HL-60 (cell line): ENCODE measurements at regions not wholly inside any gene's neighbourhood (a gene's known extent, or its start where the extent isn't known, plus 50 kb on each side); places are given as distances from the start of the nearest gene placed in this dataset.

ENCODE experiments used
- CTCF ChIP-seq: IDR thresholded peaks from one replicate; pipeline ENCODE4 v1.5.1; 2011; ENCODE audit warnings: low read length, control low read depth, inconsistent platforms; ENCODE audit not compliant: insufficient read depth
- GABPA ChIP-seq: IDR thresholded peaks from 2 replicates; pipeline ENCODE4 v1.6.1; 2012; ENCODE audit warnings: low read depth
- POLR2AphosphoS5 ChIP-seq: IDR thresholded peaks from 2 replicates; pipeline ENCODE4 v1.6.1; 2012; ENCODE audit warnings: low read depth
- REST ChIP-seq: IDR thresholded peaks from 2 replicates; pipeline ENCODE4 v1.6.1; 2012; ENCODE audit warnings: low read depth; ENCODE audit not compliant: insufficient replicate concordance
- SPI1 ChIP-seq: IDR thresholded peaks from 2 replicates; pipeline ENCODE4 v1.6.1; 2012; ENCODE audit warnings: low read depth, mild to moderate bottlenecking, borderline replicate concordance

- TF ChIP-seq CTCF: no peak
- no peak for TF ChIP-seq REST
- TF ChIP-seq GABPA: no peak
- no peak for TF ChIP-seq POLR2AphosphoS5
- no peak for TF ChIP-seq SPI1
Observed at GRCh38 chr18:68499141-68499540, 215.8 kb downstream of the TMX3 start.
